Breast epithelium (tissue), 4 donors: ENCODE measurements at regions not wholly inside any gene's neighbourhood (a gene's known extent, or its start where the extent isn't known, plus 50 kb on each side); places are given as distances from the start of the nearest gene placed in this dataset.

Source experiments
- DNase-seq, 2 donors: peaks; one replicate each; pipeline ENCODE4 v3.0.0-alpha.2; 2019; ENCODE audit warnings: low spot score in 2 of 2
- H3K27ac ChIP-seq, 2 donors: fragments of 200-600 bp; sonication (generic) in 1 of 2; one replicate each; pipeline ENCODE4 v1.5.1; 2016 to 2019; ENCODE audit warnings: mild to moderate bottlenecking in 1 of 2
- H3K27me3 ChIP-seq, 2 donors: fragments of 200-600 bp; sonication (generic) in 1 of 2; one replicate each; pipeline versions ENCODE4 v1.5.1 to v1.6.0; 2017 to 2019; ENCODE audit warnings: control low read depth in 1 of 2, mild to moderate bottlenecking in 1 of 2
- H3K36me3 ChIP-seq: fragments of 200-600 bp; one replicate; pipeline ENCODE4 v1.5.1; 2019
- H3K4me1 ChIP-seq, 2 donors: fragments of 200-600 bp; sonication (generic); one replicate each; pipeline ENCODE4 v1.5.1; 2016 to 2019; ENCODE audit warnings: control low read depth in 1 of 2
- H3K4me3 ChIP-seq, 3 donors: fragments of 200-600 bp; sonication (generic); 1 replicate in 2 of 3; 2 replicates in 1 of 3; pipeline ENCODE4 v1.5.1; 2016 to 2019; ENCODE audit warnings: mild to moderate bottlenecking in 3 of 3, moderate library complexity in 2 of 3
- H3K9me3 ChIP-seq, 2 donors: fragments of 200-600 bp; sonication (generic) in 1 of 2; one replicate each; pipeline ENCODE4 v1.5.1; 2016 to 2019; ENCODE audit warnings: control low read depth in 1 of 2
- CTCF ChIP-seq, 3 donors: fragments of 450-650 bp; IDR thresholded peaks; one replicate each; pipeline ENCODE4 v1.5.1; 2016 to 2017; ENCODE audit warnings: antibody characterized with exemption in 3 of 3, mild to moderate bottlenecking in 3 of 3, moderate library complexity in 3 of 3
- POLR2A ChIP-seq: fragments of 450-650 bp; IDR thresholded peaks from one replicate; pipeline ENCODE4 v1.6.1; 2016; ENCODE audit warnings: antibody characterized with exemption, mild to moderate bottlenecking, moderate library complexity
- POLR2AphosphoS5 ChIP-seq, 3 donors: sonication (generic); formaldehyde crosslinking; IDR thresholded peaks; one replicate each; pipeline ENCODE4 v1.6.1; 2017; ENCODE audit warnings: antibody characterized with exemption in 3 of 3
- intact Hi-C: fragments of 100-400 bp; cut with DNase I; formaldehyde crosslinking; loops from one replicate; pipeline ENCODE4 v1.15.1; 2023; ENCODE audit warnings: low total_unique reads

GRCh38 chr2:20544153-20544747 lies 97.4 kb downstream of the RHOB start:
- TF ChIP-seq POLR2AphosphoS5 (IDR thresholded peaks at IDR 0.05) (no peak), POLR2A (no peak)
- intact Hi-C loops = no loop called here
- no peak for DNase-seq

GRCh38 chr2:20549144-20549543 lies 101.8 kb downstream of the HS1BP3 start:
- TF ChIP-seq POLR2A (no peak), POLR2AphosphoS5 (IDR thresholded peaks at IDR 0.05) (no peak), CTCF (IDR thresholded peaks at IDR 0.05) (no peak)
- DNase-seq = no peak
- H3K27me3 ChIP-seq = no peaks in the 10 kb centered on the region
- no peak overlapping the region for H3K4me3 ChIP-seq
- no peaks in the 10 kb centered on the region for H3K4me1 ChIP-seq
- H3K9me3 ChIP-seq = no peaks in the 10 kb centered on the region
- no peak overlapping the region for H3K27ac ChIP-seq
- intact Hi-C loops = no loop called here
- no peaks in the 10 kb centered on the region for H3K36me3 ChIP-seq

More at GRCh38 chr2:20544153-20544747, 97.4 kb downstream of the RHOB start:
- Histone ChIP-seq H3K36me3 (no peaks in the 10 kb centered on the region), H3K4me3 (no peak overlapping the region), H3K4me1 (no peaks in the 10 kb centered on the region), H3K27me3 (no peaks in the 10 kb centered on the region), H3K27ac (no peak overlapping the region), H3K9me3 (no peaks in the 10 kb centered on the region)

GRCh38 chr2:20549691-20550348 lies 101.1 kb downstream of the HS1BP3 start:
- Histone ChIP-seq H3K9me3 (no peaks in the 10 kb centered on the region), H3K27me3 (no peaks in the 10 kb centered on the region), H3K36me3 (no peaks in the 10 kb centered on the region), H3K27ac (no peak overlapping the region), H3K4me3 (no peak overlapping the region), H3K4me1 (no peaks in the 10 kb centered on the region)
- no peak for DNase-seq
- intact Hi-C loops = loop anchor here (10.0 kb wide), 1 partner anchor 65 kb away; no protein-coding TSS in a partner anchor
- TF ChIP-seq CTCF (IDR thresholded peaks at IDR 0.05) (no peak), POLR2A (no peak), POLR2AphosphoS5 (IDR thresholded peaks at IDR 0.05) (no peak)

GRCh38 chr2:20551260-20551944 lies 99.5 kb downstream of the HS1BP3 start:
- DNase-seq = peak; percentile 53 to 76
- intact Hi-C loops = loop anchor here (10.0 kb wide), 1 partner anchor 63 kb away; no protein-coding TSS in a partner anchor

GRCh38 chr2:20551945-20552328 lies 99.0 kb downstream of the HS1BP3 start:
- intact Hi-C loops = loop anchor here (10.0 kb wide), 1 partner anchor 63 kb away; no protein-coding TSS in a partner anchor
- Histone ChIP-seq H3K4me3 (no peak overlapping the region), H3K27ac (peak overlapping the region in 1 of 2 donors; percentile 34), H3K4me1 (no peaks in the 10 kb centered on the region), H3K9me3 (no peaks in the 10 kb centered on the region), H3K36me3 (no peaks in the 10 kb centered on the region), H3K27me3 (no peaks in the 10 kb centered on the region)
- no peak for DNase-seq
- TF ChIP-seq POLR2AphosphoS5 (IDR thresholded peaks at IDR 0.05) (no peak), POLR2A (no peak)

More at GRCh38 chr2:20551260-20551944, 99.5 kb downstream of the HS1BP3 start:
- H3K36me3 ChIP-seq = no peaks in the 10 kb centered on the region
- no peak overlapping the region for H3K4me3 ChIP-seq
- no peaks in the 10 kb centered on the region for H3K4me1 ChIP-seq
- H3K9me3 ChIP-seq = no peaks in the 10 kb centered on the region
- H3K27me3 ChIP-seq = no peaks in the 10 kb centered on the region
- peak overlapping the region; percentile 34 to 35 for H3K27ac ChIP-seq
- TF ChIP-seq POLR2A (no peak), CTCF (IDR thresholded peaks at IDR 0.05) (peak in 1 of 3 donors; percentile 35), POLR2AphosphoS5 (IDR thresholded peaks at IDR 0.05) (no peak)
